Astrocyte (in vitro differentiated cells and primary cell): ENCODE measurements at regions not wholly inside any gene's neighbourhood (a gene's known extent, or its start where the extent isn't known, plus 50 kb on each side); places are given as distances from the start of the nearest gene placed in this dataset.

ENCODE experiments used
- EZH2 ChIP-seq: IDR thresholded peaks from 2 replicates; pipeline ENCODE4 v1.6.1; 2012; ENCODE audit warnings: mild to moderate bottlenecking, low read length, inconsistent platforms; ENCODE audit not compliant: insufficient read depth
- TF ChIP-seq, protein P1 (sequence below): IDR thresholded peaks from 2 replicates; pipeline ENCODE4 v1.5.1; 2011; ENCODE audit warnings: low read depth, mild to moderate bottlenecking, inconsistent platforms, low read length, moderate library complexity; ENCODE audit not compliant: insufficient read depth

- TF ChIP-seq, protein P1, sequence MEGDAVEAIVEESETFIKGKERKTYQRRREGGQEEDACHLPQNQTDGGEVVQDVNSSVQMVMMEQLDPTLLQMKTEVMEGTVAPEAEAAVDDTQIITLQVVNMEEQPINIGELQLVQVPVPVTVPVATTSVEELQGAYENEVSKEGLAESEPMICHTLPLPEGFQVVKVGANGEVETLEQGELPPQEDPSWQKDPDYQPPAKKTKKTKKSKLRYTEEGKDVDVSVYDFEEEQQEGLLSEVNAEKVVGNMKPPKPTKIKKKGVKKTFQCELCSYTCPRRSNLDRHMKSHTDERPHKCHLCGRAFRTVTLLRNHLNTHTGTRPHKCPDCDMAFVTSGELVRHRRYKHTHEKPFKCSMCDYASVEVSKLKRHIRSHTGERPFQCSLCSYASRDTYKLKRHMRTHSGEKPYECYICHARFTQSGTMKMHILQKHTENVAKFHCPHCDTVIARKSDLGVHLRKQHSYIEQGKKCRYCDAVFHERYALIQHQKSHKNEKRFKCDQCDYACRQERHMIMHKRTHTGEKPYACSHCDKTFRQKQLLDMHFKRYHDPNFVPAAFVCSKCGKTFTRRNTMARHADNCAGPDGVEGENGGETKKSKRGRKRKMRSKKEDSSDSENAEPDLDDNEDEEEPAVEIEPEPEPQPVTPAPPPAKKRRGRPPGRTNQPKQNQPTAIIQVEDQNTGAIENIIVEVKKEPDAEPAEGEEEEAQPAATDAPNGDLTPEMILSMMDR: no peak
- TF ChIP-seq EZH2: no peak
Measured at GRCh38 chr5:53338971-53339370, 141.5 kb upstream of the FST start.
